Keratinocyte (primary cell): ENCODE measurements at regions not wholly inside any gene's neighbourhood (a gene's known extent, or its start where the extent isn't known, plus 50 kb on each side); places are given as distances from the start of the nearest gene placed in this dataset.

ENCODE experiments used
- CTCF ChIP-seq, 3 experiments: IDR thresholded peaks in 1 of 3; conservative IDR thresholded peaks in 1 of 3; optimal IDR thresholded peaks in 1 of 3; 2 replicates in 2 of 3; 3 replicates in 1 of 3; pipeline versions ENCODE3 to v1.5.1; 2011; ENCODE audit warnings: low read length in 3 of 3, mild to moderate bottlenecking in 3 of 3, moderate library complexity in 2 of 3, control low read depth in 1 of 3, inconsistent platforms in 1 of 3; ENCODE audit not compliant: insufficient read depth in 2 of 3; ENCODE audit errors: extremely low read depth in 1 of 3
- EZH2 ChIP-seq: IDR thresholded peaks from one replicate; pipeline ENCODE4 v1.6.1; 2012; ENCODE audit warnings: inconsistent platforms, mild to moderate bottlenecking, low read length, moderate library complexity

DNA sequence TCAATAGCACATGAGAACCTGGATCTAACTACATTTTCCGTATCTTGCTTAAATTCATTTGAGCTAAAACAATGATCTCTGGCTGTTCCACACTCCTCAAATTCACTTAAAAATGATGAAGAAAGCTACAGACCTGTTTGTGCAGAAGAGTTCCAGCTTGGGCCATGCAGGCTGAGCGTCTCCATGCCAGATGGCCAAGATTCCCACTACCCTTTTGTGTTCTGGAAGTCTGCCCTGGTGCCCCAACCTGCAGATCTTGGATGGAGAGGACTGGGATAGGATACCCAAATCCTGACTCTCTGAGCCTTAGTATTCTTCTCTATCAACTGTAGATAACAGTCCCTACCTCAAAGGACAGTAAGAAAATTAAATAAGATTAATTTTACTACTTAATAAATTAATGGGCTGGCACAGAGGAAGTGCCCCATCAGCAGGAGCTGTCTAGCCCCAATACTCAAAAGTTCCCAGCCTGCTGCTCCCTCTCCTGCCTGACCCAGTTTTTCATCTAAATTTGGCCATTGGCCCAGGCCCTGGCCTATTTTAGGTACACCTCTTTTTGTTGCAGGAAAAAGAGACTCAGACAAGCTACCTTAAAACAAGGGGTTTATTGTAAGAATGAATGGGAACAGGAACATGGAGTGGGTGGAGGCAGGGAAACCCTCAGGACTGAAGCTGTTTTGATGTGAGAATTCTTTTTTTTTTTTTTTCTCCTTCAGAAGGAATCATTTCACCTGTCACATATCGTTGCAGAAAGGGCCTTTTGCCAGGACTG lies 81.4 kb upstream of the GRK3 start:
- TF ChIP-seq EZH2 (no peak), CTCF (optimal IDR thresholded peaks at IDR 0.05 in 1 of 3, IDR thresholded peaks at IDR 0.05 in 1 of 3, conservative IDR thresholded peaks at IDR 0.05 in 1 of 3; ENCODE audit: extremely low read depth in 1 of 3, insufficient read depth in 2 of 3, low read length in 3 of 3) (no peak)
